Activated CD4-positive, alpha-beta T cell treated with anti-CD3 and anti-CD28 coated beads, Interleukin-2, amount 50 U/mL, for 48 hours (primary cell): ENCODE measurements at regions not wholly inside any gene's neighbourhood (a gene's known extent, or its start where the extent isn't known, plus 50 kb on each side); places are given as distances from the start of the nearest gene placed in this dataset.
A peak's percentile ranks its signal among the peaks of the same experiment; 100 is the strongest.

Experiments used
- DNase-seq, 2 experiments: peaks; one replicate each; pipeline ENCODE4 v3.0.0-alpha.2; 2020

- no peak for DNase-seq
These were observed 274.8 kb downstream of the LRFN2 start for GRCh38 chr6:40312213-40313015.

GRCh38 chr6:40308533-40309306 lies 278.4 kb downstream of the LRFN2 start:
- peak; percentile 66 to 73 for DNase-seq

- DNase-seq, result no peak
These were observed 279.5 kb downstream of the LRFN2 start for GRCh38 chr6:40307712-40308111.

- no peak for DNase-seq
These were observed 284.2 kb downstream of the LRFN2 start for GRCh38 chr6:40302856-40303454.

GRCh38 chr6:40299681-40300080 lies 287.5 kb downstream of the LRFN2 start:
- DNase-seq, result no peak

- no peak for DNase-seq
These were observed 289.0 kb downstream of the LRFN2 start for GRCh38 chr6:40298207-40298606.

- no peak for DNase-seq
These were observed 291.8 kb downstream of the LRFN2 start for GRCh38 chr6:40295251-40295950.

- DNase-seq, result no peak
These were observed 293.5 kb downstream of the LRFN2 start for GRCh38 chr6:40293460-40294185.

GRCh38 chr6:40293060-40293459 lies 294.1 kb downstream of the LRFN2 start:
- no peak for DNase-seq

GRCh38 chr6:40290816-40291215 lies 296.3 kb downstream of the LRFN2 start:
- DNase-seq, result no peak

- no peak for DNase-seq
These were observed 298.2 kb downstream of the LRFN2 start for GRCh38 chr6:40288919-40289318.

- DNase-seq, result no peak
These were observed 299.8 kb downstream of the LRFN2 start for GRCh38 chr6:40287296-40287850.

- no peak for DNase-seq
These were observed 300.4 kb downstream of the LRFN2 start for GRCh38 chr6:40286721-40287120.

GRCh38 chr6:40285996-40286395 lies 301.2 kb downstream of the LRFN2 start:
- no peak for DNase-seq

GRCh38 chr6:40285535-40285934 lies 301.6 kb downstream of the LRFN2 start:
- DNase-seq, result no peak

- no peak for DNase-seq
These were observed 304.2 kb downstream of the LRFN2 start for GRCh38 chr6:40282986-40283385.

- DNase-seq, result no peak
These were observed 305.8 kb downstream of the LRFN2 start for GRCh38 chr6:40281402-40281801.

GRCh38 chr6:40280231-40280630 lies 306.9 kb downstream of the LRFN2 start:
- no peak for DNase-seq

- DNase-seq, result no peak
These were observed 311.0 kb downstream of the LRFN2 start for GRCh38 chr6:40276141-40276540.

GRCh38 chr6:40274058-40274457 lies 313.1 kb downstream of the LRFN2 start:
- no peak for DNase-seq

- DNase-seq, result no peak
These were observed 318.6 kb downstream of the LRFN2 start for GRCh38 chr6:40268614-40269013.

- DNase-seq, result no peak
These were observed 319.0 kb downstream of the LRFN2 start for GRCh38 chr6:40268166-40268565.
